Activated CD4-positive, alpha-beta T cell treated with anti-CD3 and anti-CD28 coated beads, Interleukin-2, amount 50 U/mL, for 4 hours (primary cell): ENCODE measurements at regions not wholly inside any gene's neighbourhood (a gene's known extent, or its start where the extent isn't known, plus 50 kb on each side); places are given as distances from the start of the nearest gene placed in this dataset.

Experiments
- DNase-seq, 2 experiments: peaks; one replicate each; pipeline ENCODE4 v3.0.0-alpha.2; 2020

DNA sequence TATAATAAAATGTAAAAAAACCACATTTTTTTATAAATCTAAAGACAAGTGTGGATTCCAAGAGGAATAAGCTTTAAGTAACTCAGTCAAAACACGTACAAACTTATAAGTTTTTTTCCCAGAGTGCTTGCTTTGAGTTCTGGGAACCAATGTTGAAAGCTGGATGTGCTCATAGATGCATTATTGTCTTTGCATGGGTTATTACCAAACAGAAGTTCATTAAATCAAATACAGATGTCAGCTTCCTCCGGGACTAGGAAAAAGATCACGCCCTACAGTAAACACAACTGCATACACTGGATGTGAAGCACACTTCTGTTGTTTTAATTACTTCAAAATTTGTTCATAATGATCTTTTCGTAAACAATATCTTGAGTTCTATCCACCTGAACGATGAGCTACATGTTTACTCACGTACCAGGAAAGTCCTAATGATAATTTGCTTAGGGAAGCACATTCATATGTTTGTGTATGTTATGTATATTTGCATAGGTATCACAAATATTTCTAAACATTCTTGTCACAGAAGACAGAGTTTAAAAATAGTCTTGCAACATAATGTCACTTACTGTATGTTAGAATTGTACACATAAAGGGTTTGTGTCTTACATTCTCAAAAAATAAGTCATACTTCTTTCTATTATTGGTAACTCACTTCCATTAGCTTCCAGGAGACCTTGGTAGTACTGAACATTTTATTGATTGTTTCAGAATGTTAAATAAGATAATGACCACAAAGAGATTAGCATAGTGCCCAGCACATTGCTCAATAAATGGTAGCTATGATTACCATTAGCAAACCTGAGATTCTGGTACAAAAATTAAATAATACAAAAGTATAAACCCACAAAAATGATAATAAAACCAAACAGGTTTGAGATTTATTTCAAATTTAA lies 427.4 kb downstream of the CETN3 start:
- DNase-seq: no peak

DNA sequence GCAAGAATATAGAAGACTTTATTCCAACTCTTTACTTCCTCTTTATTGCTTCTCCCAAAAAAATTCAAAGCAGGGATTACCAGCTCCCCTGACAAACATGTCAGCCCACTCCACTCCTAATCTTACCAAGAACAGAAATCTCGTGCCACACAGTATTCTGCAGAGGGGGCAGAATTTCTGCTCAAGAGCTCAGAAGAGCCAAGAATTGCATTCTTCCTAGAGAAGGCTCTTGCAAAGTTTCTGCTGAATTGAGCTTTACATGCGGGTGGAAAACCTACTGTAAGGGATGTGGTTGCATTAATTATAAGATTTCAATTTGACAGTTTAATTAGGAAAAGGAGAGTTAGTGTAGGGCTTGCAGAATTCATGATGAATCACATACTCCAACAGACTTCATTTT lies 428.5 kb downstream of the CETN3 start:
- no peak for DNase-seq

DNA sequence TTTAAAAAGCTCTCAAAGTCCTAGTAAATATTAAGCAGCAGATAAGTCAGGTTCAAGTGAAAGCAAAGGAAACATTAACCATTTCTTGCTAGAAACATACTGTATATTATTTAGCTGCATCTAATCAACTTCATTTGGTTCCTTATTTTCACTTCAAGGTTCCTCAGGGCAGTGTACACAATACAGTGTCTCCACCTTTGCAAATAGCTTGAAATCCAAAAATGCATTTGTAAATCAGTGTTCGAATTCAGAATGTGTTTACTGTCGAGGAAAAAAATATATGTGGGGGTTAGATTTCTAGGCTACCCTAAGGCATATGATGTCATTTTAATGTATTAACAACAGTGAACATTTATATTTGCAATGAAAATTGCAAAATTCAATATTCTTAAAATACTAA lies 436.0 kb downstream of the CETN3 start:
- DNase-seq: no peak

DNA sequence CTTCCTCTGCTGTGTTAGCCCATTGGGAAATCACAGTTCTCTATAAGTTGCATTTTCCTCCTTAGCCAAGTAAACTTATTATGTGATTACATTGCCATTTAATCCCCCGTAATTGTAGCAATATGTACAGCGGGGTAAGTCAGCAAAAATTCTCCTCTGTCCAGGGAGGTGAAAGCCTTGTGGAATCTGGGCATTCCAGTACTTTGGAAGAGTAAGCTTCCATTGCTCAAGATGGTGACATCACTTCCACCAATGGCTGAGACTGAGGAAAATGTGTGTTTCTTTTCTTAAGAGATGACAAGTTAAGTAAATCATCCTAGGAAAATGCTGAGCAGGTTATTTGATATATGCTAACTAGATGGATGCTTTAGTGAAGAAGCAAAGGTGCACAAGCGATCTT lies 436.7 kb downstream of the CETN3 start:
- no peak for DNase-seq

DNA sequence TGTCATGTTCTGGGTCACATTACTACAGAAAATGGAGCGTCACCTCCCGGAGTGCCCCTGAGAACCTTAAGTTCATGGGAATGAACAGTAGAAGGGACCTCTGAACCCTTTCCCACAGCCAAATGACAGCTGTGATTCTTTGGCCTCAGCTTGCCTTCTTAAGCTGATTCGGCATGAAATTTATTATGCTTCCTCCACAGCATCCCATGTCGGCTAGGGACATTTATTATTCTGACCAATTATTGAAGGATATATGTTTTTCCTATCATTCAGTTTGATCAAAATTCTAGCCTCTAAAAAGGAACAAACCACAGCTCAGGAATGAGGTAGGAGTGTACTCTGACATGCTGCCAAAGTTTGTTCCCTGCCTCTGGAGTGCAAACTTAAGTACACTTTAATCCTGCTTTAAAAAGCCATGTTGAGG lies 440.6 kb downstream of the CETN3 start:
- no peak for DNase-seq

DNA sequence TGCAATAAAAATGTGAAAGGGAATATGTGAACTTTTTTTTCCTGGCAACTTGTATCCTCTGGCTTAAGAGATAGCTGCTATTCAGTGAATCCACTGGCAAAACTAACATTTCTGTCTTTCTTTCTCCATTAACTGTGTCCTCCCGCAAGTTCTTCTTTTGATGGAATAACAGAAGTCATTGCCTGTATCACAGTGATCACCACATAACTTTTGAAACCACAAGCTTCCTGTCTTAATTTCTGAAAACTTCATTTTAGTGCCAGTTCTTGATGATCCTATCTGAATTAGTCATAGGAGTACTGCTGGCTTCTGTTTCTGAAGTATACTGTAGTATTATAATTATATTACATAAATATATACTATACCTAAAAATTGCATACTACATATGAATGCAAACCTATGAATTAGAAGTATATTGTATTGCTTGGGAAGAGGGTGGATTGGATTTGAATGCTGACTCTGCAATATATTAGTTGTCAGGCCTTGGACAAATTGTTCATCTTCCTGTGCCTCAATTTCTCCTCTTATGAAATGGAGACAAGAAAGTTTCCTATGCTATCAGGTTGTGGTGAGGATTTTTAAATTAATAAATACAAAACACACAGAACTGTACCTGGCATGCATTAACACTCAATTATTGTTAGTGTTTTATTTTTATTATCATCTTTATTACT lies 441.6 kb downstream of the CETN3 start:
- no peak for DNase-seq

DNA sequence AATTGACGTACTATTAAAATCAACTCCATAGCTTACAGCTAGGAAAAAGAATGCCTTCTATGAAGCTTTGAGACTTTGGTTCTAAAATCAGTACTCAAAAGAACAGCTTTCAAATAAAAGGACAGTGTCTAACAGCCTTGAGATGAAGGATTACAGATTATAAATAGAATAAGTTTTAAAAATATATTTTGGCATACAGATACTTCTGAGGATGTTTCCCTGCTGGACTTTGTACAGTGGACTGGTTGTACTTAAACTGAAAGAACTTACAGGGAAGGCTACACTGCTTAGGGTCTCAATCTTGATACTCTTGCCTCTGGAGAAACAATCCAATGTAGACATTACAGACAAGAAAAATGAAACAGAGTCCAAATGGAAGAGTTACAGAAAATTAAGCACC lies 452.7 kb downstream of the CETN3 start:
- DNase-seq: no peak

DNA sequence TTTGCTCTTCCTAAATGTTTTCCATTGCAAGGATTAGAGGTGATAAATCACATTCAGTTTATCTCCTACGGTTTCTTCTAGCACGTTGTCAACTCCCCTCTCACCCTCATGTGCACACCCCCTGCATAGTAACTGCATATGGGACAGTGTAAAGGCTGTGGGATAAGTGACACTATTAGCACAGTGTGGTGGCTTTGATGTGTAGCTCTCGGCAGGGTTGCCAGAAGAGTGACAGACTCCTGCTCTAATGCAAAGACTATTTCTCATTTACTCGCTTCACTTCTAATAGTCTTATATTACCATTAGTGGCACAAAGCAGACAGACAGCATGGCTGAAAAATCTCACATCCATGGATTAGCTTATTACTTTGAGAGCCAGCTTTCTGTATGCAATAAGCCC lies 454.6 kb downstream of the CETN3 start:
- DNase-seq: no peak

DNA sequence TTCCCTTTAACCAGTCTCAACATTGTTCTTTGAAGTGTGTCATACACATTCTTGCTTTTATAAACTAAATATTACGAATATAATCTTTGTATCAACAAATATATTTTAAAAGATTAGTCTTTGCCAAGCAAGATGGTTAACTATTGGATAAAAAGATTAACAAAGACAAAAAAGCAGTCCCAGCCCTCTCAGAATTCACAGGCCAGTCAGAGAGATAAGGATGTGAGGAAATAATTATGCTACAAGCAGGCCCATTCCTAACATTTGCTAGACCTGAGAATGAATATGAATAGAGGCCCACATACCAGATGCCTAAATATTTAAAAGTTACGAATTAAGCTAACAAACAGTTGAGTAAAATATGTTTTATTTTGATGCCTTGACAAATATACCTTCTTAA lies 457.7 kb downstream of the CETN3 start:
- no peak for DNase-seq

DNA sequence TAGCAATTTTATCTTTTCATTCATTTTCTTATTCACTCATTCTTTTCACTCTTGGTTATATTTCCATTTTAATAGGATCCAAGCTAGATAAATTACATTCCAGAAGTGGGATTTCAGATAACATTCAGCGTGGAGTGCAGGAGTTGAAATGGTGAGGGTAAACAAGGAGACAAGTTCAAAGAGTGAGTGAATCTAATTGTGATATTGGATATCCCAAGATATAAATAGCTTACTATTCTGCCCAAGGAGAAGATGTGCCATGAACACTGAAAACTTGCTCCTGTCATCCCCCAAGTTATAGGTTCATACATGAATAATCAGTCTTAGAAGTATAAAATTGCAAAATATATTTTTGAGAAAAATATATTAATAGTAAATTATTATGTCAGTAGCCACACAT lies 459.3 kb downstream of the CETN3 start:
- no peak for DNase-seq

DNA sequence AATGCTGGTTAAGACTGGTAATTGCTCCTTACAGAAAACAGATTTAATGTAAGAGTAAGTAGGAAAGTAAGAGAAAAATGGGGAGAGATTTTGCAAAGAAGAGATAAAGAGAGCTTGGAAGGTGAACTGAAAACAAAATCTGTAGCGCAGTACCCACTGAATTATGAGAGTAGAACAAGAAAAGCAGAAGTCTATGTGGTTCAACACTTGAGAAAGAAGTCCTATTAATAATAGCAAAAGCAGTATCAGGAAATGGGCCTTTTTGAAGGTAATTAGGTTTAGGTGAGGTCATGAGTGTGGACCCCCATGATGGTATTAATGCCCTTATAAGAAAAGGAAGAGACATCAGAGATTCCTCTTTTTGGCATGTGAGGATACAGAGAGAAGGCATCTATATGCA lies 460.6 kb downstream of the CETN3 start:
- no peak for DNase-seq

DNA sequence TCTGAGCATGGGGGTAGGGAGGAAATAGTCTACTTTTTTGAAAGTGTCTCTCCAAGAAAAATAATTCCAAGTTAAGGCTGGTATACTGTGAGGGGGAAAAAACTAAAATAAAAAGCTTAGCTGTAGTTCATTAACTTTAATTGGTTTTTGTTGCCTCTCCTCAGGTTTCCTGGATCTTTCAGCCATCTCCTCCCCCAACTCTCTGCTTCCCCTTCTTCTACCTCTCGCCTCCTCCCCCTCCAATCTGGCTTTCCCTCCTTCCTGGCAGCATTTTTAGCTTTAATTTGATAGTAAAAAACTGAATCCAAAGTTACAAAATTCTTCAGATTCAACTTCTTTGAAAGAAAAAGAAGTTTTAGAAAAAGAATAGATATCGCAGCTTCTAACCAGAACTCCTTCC lies 462.6 kb downstream of the CETN3 start:
- no peak for DNase-seq

DNA sequence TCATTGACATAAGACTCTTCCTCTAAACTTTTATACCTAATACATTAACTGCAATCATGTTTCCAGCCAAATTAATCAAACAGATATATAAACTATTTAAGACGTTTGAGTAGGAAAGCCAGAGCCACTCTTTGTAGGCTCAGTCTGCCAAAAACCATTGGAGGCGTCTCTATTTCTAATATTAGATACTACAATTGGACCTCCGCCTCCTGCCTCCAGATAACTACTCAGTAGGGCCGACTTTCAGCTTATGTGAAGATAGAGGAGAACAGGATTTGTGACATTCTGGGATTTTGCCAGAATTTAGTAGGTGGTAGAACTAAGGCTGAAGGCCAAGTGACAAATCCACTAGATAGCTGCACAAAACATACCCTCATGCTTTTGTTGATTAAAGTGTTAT lies 463.0 kb downstream of the CETN3 start:
- DNase-seq: no peak

DNA sequence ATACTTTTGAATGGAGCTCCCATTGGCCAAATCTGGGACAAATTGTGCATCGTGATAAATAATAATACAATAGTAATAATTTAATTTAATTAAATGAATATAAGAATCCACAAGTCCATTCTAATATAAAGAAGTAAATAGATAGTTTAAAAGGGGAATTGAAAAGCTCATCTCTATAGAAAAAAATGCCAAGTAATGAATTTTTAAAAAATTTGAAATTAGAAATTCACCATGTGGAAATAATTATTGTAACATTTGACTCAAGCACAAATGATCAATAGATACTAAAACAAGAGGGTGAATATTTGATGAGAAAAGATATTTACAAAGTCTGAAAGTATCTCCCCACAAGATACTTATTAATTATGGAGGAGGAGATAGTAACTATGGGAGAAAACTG lies 467.4 kb downstream of the CETN3 start:
- no peak for DNase-seq

DNA sequence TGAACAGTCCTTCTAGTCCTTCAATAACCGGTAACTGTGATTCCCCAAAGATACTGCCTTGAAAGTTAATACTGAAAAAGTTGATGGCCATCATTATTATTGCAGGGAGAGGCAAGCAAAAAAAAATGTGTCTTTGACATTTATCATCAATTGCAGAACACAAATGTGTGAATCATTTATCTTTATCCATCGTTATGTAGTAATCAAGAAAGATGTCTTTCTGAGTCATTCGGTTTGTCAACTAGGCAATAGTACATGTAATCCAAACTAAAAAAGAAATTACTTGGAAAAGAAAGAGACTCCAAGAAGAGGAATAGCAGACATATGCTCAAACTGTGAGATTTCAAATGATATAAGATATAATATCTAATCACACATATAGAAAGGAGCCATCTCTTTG lies 473.0 kb downstream of the CETN3 start:
- no peak for DNase-seq

DNA sequence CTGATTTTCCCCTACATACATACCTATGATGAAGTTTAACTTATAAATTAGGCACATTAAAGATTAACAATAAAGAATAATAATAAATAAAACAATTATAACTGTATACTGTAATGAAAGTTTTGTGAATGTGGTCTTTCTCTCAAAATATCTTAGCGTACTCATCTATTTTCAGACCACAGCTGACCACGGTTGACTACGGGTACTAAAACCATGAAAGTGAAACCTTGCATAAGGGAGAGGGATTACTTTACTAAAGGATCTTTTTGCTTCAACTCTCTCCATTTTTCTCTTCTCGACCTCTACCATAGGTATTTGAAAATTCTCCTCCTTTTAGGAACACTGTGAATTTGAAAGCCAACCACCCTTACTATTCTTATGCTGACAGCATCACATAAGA lies 475.5 kb downstream of the CETN3 start:
- no peak for DNase-seq

DNA sequence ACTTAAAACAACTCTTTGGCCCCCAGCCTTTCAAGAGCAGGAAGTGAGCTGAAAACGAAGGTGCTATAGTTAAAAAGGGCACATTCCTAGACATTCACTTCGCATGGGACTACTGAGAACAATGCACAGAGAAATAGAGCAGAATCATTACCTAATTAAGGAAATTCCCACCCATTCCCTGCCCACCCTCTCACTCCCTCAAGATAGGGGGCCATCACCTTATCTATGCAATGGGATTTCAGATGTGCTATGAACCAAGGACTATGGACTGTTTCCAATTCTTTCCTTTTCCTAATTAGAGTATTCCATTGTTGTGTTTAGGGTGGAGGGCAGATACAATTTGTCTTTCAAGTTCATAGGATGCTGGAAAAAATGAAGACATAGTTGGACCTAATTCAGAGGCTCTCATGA lies 476.8 kb downstream of the CETN3 start:
- DNase-seq: no peak

DNA sequence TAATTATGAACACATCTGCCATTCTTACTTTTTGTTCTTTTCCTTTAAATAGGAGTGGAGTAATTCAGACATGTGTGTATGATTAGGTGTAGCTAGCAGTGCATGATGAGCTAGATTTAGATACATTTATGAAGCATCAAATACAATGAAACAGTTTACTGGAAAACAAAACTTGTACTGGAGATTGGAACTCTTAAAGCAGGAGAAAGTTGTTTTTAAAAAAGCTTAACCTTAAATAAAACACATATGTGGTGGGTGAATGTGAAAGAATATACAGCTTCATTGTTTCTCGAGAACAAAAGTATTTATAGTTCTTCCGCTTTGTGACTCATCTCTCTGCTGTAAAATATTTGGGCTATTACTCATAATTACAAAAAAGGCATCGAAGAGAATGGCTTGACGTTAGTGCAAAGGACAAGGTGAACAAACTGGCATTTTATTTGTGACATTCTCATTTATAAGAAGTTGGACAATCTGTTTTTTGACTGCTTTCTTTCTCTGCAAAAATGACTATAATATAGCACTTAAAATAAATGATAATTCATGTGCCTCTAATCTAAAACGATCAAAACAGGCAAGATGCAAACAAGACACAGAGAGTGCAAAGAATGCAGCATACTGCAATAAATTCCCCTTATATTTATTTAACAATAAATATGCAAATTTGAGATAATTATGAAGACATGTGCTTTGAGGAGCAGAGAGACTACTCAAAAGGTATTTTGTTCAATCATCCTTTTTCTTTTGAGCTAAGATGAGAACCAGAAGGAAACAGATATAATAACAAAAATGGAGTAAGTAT lies 478.8 kb downstream of the CETN3 start:
- DNase-seq: no peak

DNA sequence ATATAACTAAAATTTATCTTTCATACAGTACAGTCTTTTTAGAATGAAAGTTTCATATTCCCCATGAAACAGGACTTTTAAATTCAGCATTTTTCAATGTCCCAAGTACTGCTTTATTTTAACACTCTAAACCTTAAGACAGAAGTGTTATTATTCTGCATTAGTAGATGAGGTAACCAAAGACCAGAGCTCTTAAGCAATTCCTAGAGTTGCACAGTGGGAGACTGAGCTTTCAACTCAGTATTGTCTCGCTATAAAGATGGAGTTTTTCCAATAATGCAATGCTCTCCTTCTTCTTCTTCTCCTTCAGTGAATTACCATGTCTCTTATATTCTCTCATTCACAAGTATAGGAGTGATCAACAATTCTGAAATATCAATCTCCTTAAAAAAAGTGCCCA lies 479.7 kb downstream of the CETN3 start:
- DNase-seq: no peak

DNA sequence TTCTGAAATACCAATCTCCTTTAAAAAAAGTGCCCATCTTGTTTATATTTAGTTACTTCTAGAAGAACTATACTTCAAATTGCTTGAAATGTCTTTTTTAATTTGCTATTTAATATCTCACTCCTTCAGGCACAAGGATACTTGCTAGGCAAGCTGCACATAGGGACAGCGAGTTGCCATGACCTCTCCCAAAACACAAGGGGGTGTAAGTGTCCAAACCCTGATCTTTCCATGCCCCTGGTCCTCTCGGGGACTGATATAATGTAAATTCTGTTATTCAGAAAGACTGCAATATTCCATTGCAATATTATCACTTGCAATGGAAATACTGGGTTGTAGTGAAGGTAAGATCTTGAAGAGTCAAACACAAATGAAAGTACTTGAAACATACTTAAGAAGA lies 480.4 kb downstream of the CETN3 start:
- no peak for DNase-seq

DNA sequence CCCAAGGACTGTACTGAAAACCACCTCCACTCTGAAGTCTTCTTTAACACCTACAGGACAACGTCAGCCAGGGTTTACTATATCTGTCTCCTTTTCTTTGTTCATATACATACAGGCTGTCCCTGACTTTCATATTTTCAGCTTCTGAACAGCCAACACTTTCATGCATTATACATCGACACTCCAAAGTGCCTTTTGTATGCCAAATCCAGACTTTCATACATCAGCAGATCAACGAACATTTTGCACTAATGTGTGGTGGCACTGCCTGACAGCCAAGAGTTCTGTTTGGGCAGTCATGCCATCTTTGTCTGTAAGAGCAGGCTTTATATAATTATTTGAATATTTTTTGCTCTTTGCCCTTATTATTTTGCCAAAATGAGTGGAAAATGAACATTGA lies 487.4 kb downstream of the CETN3 start:
- DNase-seq: no peak

DNA sequence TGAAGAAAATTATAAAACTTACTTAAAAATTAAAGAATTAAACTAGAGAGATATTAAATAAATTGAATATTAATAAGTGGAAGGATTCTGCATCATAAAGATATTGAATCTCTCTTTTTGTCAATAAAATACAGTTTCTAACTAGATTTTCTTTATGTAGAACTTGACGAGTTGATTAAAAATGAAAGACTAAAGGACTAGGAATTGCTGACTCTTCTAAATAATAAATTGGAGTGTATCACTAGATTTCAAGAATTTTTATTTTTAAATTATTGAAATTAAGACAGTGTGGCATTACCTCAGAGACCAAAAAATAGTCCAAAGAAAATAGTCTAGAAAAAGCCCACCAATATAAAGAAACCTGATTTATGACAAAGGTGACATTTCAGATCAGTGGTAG lies 492.4 kb downstream of the CETN3 start:
- DNase-seq: no peak

DNA sequence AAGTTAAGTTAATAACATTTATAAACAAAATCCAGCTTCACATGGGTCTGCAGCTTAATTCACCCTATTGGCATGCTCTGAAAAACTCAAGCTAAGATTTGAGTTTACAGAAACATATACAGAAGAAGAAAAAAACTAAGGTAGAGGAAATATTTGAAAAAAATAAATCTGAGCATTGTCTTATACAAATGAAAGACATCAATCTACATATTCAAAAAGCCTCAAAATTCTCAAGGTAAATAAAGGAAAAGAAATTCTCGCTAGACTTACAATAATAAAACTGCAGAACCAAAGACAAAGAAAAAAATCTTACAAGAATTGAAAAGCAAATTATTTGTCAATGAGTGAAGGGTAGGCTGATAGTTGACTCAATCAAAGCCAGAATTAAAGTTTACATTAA lies 493.4 kb downstream of the CETN3 start:
- DNase-seq: no peak

DNA sequence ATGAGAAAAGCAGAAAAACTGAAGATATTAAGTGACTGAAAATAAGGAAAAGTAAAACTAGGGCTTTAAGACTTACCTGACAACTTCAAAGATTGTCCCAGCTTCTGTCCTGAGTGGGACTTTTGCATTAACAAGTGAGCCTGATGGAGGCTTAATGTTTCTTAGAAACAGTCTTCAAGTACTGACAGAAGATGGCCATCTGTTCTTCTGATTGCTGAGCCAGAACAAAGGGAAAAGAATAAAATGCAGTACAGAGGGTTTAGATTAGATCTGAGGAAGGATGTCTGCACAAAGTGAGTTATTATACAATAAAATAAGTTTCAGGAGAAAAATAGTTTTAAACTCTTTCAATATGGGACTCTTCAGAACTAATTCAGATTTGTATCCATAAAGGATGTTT lies 500.7 kb downstream of the CETN3 start:
- no peak for DNase-seq
